ENCODE measurements at regions not wholly inside any gene's neighbourhood (a gene's known extent, or its start where the extent isn't known, plus 50 kb on each side); places are given as distances from the start of the nearest gene placed in this dataset.
"Not testable (repeated sequence)": the region's sequence is repeated elsewhere in the genome, so short reads cannot be mapped to it uniquely, and the experiment has no call there.

- TF ChIP-seq CTCF (conservative IDR thresholded peaks at IDR 0.05): no peak
- Mint-ChIP-seq H3K4me3 (no peak overlapping the region), H3K36me3 (ENCODE audit: low read depth) (no peaks in the 10 kb centered on the region)
Observed at GRCh38 chr18:11467611-11468010, 141.8 kb upstream of the SLC35G4 start.

DNA sequence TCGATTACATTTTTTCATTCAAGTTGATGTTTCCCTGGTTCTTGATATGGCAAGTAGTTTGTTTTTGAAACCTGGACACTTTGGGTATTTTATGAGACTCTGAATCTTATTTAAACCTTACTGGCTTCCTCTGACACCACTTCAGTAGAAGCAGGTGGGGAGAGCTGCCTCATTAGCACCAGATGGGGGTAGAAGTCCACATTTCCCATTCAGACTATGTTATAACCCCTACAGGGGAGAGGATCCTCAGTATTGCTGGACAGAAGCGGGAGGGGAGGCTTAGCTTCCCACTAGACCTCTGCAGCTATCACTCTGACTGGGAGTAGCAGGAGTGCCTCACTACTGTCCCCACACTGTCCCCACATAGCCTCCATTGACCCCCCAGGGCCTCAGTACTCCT lies 145.3 kb upstream of the SLC35G4 start:
- Mint-ChIP-seq H3K9me3 (no peaks in the 10 kb centered on the region), H3K27me3 (ENCODE audit: insufficient read depth) (no peaks in the 10 kb centered on the region), H3K4me3 (no peak overlapping the region), H3K36me3 (ENCODE audit: low read depth) (no peaks in the 10 kb centered on the region), H3K4me1 (peaks cover 5% of the 10 kb centered on the region), H3K27ac (no peak overlapping the region)
- WGBS, 2 experiments (ENCODE audit: insufficient coverage in 1 of 2, insufficient read length in 1 of 2): 90 to 100% methylated on average over 1 to 2 of the region's 2 CpGs
- H3K9me3 ChIP-seq (ENCODE audit: control insufficient read depth, low read length): no peaks in the 10 kb centered on the region
- no peak overlapping the region for H3K27ac ChIP-seq (ENCODE audit: low read depth, low read length)
- no peak for DNase-seq
- H3K27me3 ChIP-seq (ENCODE audit: control insufficient read depth, insufficient read depth, low read length, poor library complexity, severe bottlenecking): no peaks in the 10 kb centered on the region
- TF ChIP-seq CTCF (conservative IDR thresholded peaks at IDR 0.05): no peak
- no peak overlapping the region for H3K9ac ChIP-seq (ENCODE audit: extremely low read depth, low read length, poor library complexity, severe bottlenecking)
- no peak overlapping the region for H3K4me3 ChIP-seq (ENCODE audit: low read length)
- no peaks in the 10 kb centered on the region for H3K4me1 ChIP-seq (ENCODE audit: control insufficient read depth, insufficient read depth, low read length)
- no peaks in the 10 kb centered on the region for H3K36me3 ChIP-seq (ENCODE audit: control insufficient read depth, insufficient read depth, low read length)

More at GRCh38 chr18:11467611-11468010, 141.8 kb upstream of the SLC35G4 start:
- H3K9ac ChIP-seq (ENCODE audit: extremely low read depth, low read length, poor library complexity, severe bottlenecking): no peak overlapping the region
- Mint-ChIP-seq H3K27me3 (ENCODE audit: insufficient read depth) (no peaks in the 10 kb centered on the region), H3K9me3 (no peaks in the 10 kb centered on the region), H3K27ac (no peak overlapping the region), H3K4me1 (peaks cover under 1% of the 10 kb centered on the region)
- H3K27me3 ChIP-seq (ENCODE audit: control insufficient read depth, insufficient read depth, low read length, poor library complexity, severe bottlenecking): no peaks in the 10 kb centered on the region
- H3K4me3 ChIP-seq (ENCODE audit: low read length): no peak overlapping the region
- no peak for DNase-seq
- no peaks in the 10 kb centered on the region for H3K4me1 ChIP-seq (ENCODE audit: control insufficient read depth, insufficient read depth, low read length)
- no peaks in the 10 kb centered on the region for H3K9me3 ChIP-seq (ENCODE audit: control insufficient read depth, low read length)
- H3K36me3 ChIP-seq (ENCODE audit: control insufficient read depth, insufficient read depth, low read length): no peaks in the 10 kb centered on the region
- H3K27ac ChIP-seq (ENCODE audit: low read depth, low read length): no peak overlapping the region
- WGBS, 2 experiments (ENCODE audit: insufficient coverage in 1 of 2, insufficient read length in 1 of 2): 100% methylated on average over 2 of the region's 2 CpGs

DNA sequence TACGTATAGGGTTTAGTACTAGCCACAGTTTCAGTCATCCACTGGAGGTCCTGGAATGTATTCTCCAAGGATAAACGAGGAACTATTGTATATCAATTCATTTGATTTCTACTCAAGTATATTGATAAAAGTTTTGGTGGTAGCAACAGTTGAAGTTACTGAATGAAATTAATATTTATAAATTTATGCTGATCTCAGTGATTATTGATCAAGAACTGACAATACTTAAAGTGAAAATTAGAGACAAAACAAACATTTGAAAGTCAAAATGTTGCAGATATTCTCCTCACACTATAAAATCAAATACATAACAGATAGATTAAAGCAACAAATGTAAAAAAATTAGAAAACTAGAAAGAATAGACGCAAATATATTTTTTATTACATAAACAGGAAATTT lies 150.9 kb upstream of the SLC35G4 start:
- Histone ChIP-seq H3K4me3 (ENCODE audit: low read length) (no peak overlapping the region), H3K27ac (ENCODE audit: low read depth, low read length) (no peak overlapping the region), H3K9me3 (ENCODE audit: control insufficient read depth, low read length) (no peaks in the 10 kb centered on the region), H3K9ac (ENCODE audit: extremely low read depth, low read length, poor library complexity, severe bottlenecking) (no peak overlapping the region), H3K27me3 (ENCODE audit: control insufficient read depth, insufficient read depth, low read length, poor library complexity, severe bottlenecking) (no peaks in the 10 kb centered on the region), H3K4me1 (ENCODE audit: control insufficient read depth, insufficient read depth, low read length) (no peaks in the 10 kb centered on the region), H3K36me3 (ENCODE audit: control insufficient read depth, insufficient read depth, low read length) (no peaks in the 10 kb centered on the region)
- H3K27me3 Mint-ChIP-seq (ENCODE audit: insufficient read depth): no peaks in the 10 kb centered on the region
- TF ChIP-seq CTCF (conservative IDR thresholded peaks at IDR 0.05): no peak
- H3K27ac Mint-ChIP-seq: no peak overlapping the region
- DNase-seq: no peak
- WGBS, 2 experiments (ENCODE audit: insufficient coverage in 1 of 2, insufficient read length in 1 of 2): 92 to 100% methylated on average over 1 of the region's 3 CpGs
- H3K4me3 Mint-ChIP-seq: no peak overlapping the region
- peaks cover 5% of the 10 kb centered on the region for H3K4me1 Mint-ChIP-seq
- no peaks in the 10 kb centered on the region for H3K36me3 Mint-ChIP-seq (ENCODE audit: low read depth)
- no peaks in the 10 kb centered on the region for H3K9me3 Mint-ChIP-seq

DNA sequence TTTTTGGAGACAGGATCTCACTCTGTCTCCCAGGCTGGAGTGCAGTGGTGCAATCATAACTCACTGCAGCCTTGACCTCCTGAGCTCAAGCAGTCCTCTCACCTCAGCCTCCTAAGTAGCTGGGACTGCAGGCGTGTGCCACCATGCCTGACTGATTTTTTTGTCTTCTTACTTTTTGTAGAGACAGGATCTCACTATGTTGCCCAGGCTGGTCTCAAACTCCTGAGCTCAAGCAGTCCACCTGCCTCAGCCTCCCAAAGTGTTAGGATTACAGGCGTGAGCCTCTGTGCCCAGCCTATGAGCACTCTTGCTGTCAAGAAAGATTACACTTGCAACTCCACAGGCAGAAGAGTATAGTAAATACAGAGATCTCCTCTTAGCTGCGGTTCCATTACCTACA lies 151.5 kb upstream of the SLC35G4 start:
- H3K9me3 Mint-ChIP-seq; H3K9ac ChIP-seq (ENCODE audit: extremely low read depth, low read length, poor library complexity, severe bottlenecking); H3K4me1 Mint-ChIP-seq; H3K4me3 Mint-ChIP-seq; H3K27me3 Mint-ChIP-seq (ENCODE audit: insufficient read depth); H3K36me3 ChIP-seq (ENCODE audit: control insufficient read depth, insufficient read depth, low read length); H3K27ac ChIP-seq (ENCODE audit: low read depth, low read length); H3K9me3 ChIP-seq (ENCODE audit: control insufficient read depth, low read length); H3K27me3 ChIP-seq (ENCODE audit: control insufficient read depth, insufficient read depth, low read length, poor library complexity, severe bottlenecking); H3K4me1 ChIP-seq (ENCODE audit: control insufficient read depth, insufficient read depth, low read length); H3K36me3 Mint-ChIP-seq (ENCODE audit: low read depth); H3K4me3 ChIP-seq (ENCODE audit: low read length); H3K27ac Mint-ChIP-seq; DNase-seq: not testable (repeated sequence)
- 67 to 92% methylated on average over 1 to 3 of the region's 3 CpGs for WGBS, 2 experiments (ENCODE audit: insufficient coverage in 1 of 2, insufficient read length in 1 of 2)
